Osteoblast (primary cell): ENCODE measurements at regions not wholly inside any gene's neighbourhood (a gene's known extent, or its start where the extent isn't known, plus 50 kb on each side); places are given as distances from the start of the nearest gene placed in this dataset.
"Not testable (repeated sequence)": the region's sequence is repeated elsewhere in the genome, so short reads cannot be mapped to it uniquely, and the experiment has no call there.

Experiments
- DNase-seq: peaks from one replicate; pipeline ENCODE4 v3.0.0; 2011; ENCODE audit warnings: low spot score, mixed read lengths; ENCODE audit not compliant: insufficient read length; ENCODE audit errors: missing footprints
- H2AFZ ChIP-seq: 2 replicates; pipeline ENCODE4 v1.6.0; 2011; ENCODE audit warnings: mild to moderate bottlenecking, low read length
- H3K27ac ChIP-seq: 2 replicates; pipeline ENCODE4 v1.5.1; 2011; ENCODE audit warnings: mild to moderate bottlenecking, low read depth, low read length, moderate library complexity
- H3K27me3 ChIP-seq: 2 replicates; pipeline ENCODE4 v1.6.0; 2012; ENCODE audit warnings: mild to moderate bottlenecking, control low read depth, inconsistent platforms, low read length, moderate library complexity; ENCODE audit not compliant: insufficient read depth
- H3K36me3 ChIP-seq: 2 replicates; pipeline ENCODE4 v1.5.1; 2011; ENCODE audit warnings: mild to moderate bottlenecking, low read length, control low read depth, moderate library complexity; ENCODE audit not compliant: insufficient read depth
- H3K4me1 ChIP-seq: 2 replicates; pipeline ENCODE4 v1.5.1; 2011; ENCODE audit warnings: mild to moderate bottlenecking, low read length, control low read depth, moderate library complexity; ENCODE audit not compliant: insufficient read depth
- H3K4me2 ChIP-seq: 2 replicates; pipeline ENCODE4 v1.6.0; 2011; ENCODE audit warnings: mild to moderate bottlenecking, low read length; ENCODE audit not compliant: insufficient read depth
- H3K4me3 ChIP-seq: fragments of 200-600 bp; sonication (generic); 3 replicates; pipeline ENCODE4 v1.5.1; 2012; ENCODE audit warnings: mild to moderate bottlenecking, low read length, inconsistent platforms; ENCODE audit not compliant: insufficient read depth
- H3K79me2 ChIP-seq: 2 replicates; pipeline ENCODE4 v1.6.0; 2012; ENCODE audit warnings: mild to moderate bottlenecking, low read length, control low read depth, inconsistent platforms; ENCODE audit not compliant: insufficient read depth
- H3K9me3 ChIP-seq: 2 replicates; pipeline ENCODE4 v1.5.1; 2011; ENCODE audit warnings: low read depth, low read length, control low read depth
- H4K20me1 ChIP-seq: 2 replicates; pipeline ENCODE4 v1.6.0; 2012; ENCODE audit warnings: mild to moderate bottlenecking, low read length, control low read depth; ENCODE audit not compliant: insufficient read depth
- TF ChIP-seq, protein P1 (sequence below): IDR thresholded peaks from 2 replicates; pipeline ENCODE4 v1.5.1; 2011; ENCODE audit warnings: mild to moderate bottlenecking, low read depth, low read length, moderate library complexity; ENCODE audit errors: extremely low read depth

DNA sequence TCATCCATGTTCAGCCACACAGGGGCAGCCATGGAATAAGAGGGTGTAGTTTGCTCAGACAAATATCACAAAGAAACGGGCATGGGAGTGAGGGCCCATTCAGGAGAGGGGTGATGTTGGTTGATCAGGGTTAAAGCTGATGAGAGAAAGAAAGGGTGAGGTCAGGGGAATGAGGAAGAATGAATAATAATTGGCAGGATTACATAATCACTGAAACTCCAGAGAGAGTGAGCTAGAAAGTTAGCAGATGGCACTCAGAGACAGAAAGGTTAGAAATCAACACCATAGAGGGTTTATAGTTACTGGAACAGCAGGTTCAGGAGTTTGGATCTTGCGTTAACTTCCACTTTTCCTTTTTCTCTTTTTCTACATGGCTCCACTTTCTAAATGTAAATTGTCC lies 113.9 kb downstream of the TAF11L14 start:
- TF ChIP-seq, protein P1, sequence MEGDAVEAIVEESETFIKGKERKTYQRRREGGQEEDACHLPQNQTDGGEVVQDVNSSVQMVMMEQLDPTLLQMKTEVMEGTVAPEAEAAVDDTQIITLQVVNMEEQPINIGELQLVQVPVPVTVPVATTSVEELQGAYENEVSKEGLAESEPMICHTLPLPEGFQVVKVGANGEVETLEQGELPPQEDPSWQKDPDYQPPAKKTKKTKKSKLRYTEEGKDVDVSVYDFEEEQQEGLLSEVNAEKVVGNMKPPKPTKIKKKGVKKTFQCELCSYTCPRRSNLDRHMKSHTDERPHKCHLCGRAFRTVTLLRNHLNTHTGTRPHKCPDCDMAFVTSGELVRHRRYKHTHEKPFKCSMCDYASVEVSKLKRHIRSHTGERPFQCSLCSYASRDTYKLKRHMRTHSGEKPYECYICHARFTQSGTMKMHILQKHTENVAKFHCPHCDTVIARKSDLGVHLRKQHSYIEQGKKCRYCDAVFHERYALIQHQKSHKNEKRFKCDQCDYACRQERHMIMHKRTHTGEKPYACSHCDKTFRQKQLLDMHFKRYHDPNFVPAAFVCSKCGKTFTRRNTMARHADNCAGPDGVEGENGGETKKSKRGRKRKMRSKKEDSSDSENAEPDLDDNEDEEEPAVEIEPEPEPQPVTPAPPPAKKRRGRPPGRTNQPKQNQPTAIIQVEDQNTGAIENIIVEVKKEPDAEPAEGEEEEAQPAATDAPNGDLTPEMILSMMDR = no peak
- no peak overlapping the region for H3K27ac ChIP-seq
- no peak overlapping the region for H2AFZ ChIP-seq
- H4K20me1 ChIP-seq = no peaks in the 10 kb centered on the region
- no peak overlapping the region for H3K4me2 ChIP-seq
- H3K79me2 ChIP-seq = no peaks in the 10 kb centered on the region
- DNase-seq = no peak
- H3K4me3 ChIP-seq = no peak overlapping the region
- no peaks in the 10 kb centered on the region for H3K9me3 ChIP-seq
- H3K27me3 ChIP-seq = no peaks in the 10 kb centered on the region
- peaks cover 4% of the 10 kb centered on the region for H3K4me1 ChIP-seq
- H3K36me3 ChIP-seq = no peaks in the 10 kb centered on the region

DNA sequence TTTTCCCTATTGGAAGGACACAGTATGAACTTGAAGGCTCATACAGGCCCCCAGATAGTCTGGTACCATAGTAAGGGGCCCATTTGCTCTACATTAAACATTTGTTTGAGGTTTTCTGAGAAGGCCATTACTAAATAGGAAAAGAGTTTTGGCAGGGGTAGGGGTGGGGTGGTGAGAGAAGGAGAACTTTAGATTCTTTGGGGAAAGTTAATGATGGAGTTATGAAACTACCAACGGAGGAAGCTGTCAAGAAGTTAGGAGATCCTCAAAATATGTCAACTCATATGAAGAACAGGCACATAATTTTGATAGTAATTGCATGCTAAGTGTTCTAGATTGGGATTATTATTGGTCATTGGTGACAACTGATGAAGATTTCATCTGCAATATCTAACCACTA lies 114.7 kb downstream of the TAF11L14 start:
- TF ChIP-seq, protein P1 = no peak
- no peaks in the 10 kb centered on the region for H3K9me3 ChIP-seq
- no peaks in the 10 kb centered on the region for H3K79me2 ChIP-seq
- H3K4me1 ChIP-seq = no peaks in the 10 kb centered on the region
- H4K20me1 ChIP-seq = no peaks in the 10 kb centered on the region
- H2AFZ ChIP-seq = no peak overlapping the region
- H3K36me3 ChIP-seq = no peaks in the 10 kb centered on the region
- no peak overlapping the region for H3K27ac ChIP-seq
- H3K4me3 ChIP-seq = no peak overlapping the region
- no peaks in the 10 kb centered on the region for H3K27me3 ChIP-seq
- no peak for DNase-seq
- no peak overlapping the region for H3K4me2 ChIP-seq

DNA sequence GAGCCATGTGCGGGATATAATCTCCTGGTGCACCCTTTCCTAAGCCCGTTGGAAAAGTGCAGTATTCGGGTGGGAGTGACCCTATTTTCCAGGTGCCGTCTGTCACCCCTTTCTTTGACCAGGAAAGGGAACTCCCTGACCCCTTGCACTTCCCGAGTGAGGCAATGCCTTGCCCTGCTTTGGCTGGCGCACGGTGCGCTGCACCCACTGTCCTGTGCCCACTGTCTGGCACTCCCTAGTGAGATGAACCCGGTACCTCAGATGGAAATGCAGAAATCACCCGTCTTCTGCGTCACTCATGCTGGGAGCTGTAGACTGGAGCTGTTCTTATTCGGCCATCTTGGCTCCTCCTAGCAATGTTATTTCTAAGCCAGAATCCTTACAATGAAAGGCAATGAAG lies 121.1 kb downstream of the TAF11L14 start:
- H3K27ac ChIP-seq, H3K36me3 ChIP-seq, H3K4me3 ChIP-seq, H2AFZ ChIP-seq, H3K4me2 ChIP-seq, H3K9me3 ChIP-seq, H4K20me1 ChIP-seq, H3K27me3 ChIP-seq, H3K4me1 ChIP-seq, H3K79me2 ChIP-seq, DNase-seq: not testable (repeated sequence)

DNA sequence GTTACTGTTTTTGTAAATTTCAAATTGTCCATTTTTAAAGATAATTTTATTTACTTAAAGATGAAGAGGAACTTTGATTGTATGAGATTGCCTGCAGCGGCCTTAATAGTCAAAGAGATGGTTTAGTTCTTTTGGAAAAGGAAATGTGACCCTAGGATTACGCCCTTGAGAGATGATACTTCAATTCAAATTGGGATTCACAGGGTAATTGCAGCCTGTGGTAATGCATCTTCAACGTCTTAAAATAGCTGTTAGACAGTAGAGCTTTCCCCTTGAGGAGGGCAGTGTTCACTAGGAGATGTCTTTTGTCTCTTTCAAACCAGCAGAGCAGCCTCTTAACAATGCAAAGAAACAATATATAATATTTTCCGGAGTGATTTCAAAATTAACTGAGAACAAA lies 127.1 kb downstream of the TAF11L14 start:
- Histone ChIP-seq H4K20me1 (no peaks in the 10 kb centered on the region), H3K4me2 (no peak overlapping the region), H3K4me1 (no peaks in the 10 kb centered on the region), H3K36me3 (no peaks in the 10 kb centered on the region), H3K79me2 (no peaks in the 10 kb centered on the region), H3K27me3 (no peaks in the 10 kb centered on the region), H3K27ac (no peak overlapping the region), H3K9me3 (no peaks in the 10 kb centered on the region), H3K4me3 (no peak overlapping the region), H2AFZ (no peak overlapping the region)
- TF ChIP-seq, protein P1 = no peak
- no peak for DNase-seq

DNA sequence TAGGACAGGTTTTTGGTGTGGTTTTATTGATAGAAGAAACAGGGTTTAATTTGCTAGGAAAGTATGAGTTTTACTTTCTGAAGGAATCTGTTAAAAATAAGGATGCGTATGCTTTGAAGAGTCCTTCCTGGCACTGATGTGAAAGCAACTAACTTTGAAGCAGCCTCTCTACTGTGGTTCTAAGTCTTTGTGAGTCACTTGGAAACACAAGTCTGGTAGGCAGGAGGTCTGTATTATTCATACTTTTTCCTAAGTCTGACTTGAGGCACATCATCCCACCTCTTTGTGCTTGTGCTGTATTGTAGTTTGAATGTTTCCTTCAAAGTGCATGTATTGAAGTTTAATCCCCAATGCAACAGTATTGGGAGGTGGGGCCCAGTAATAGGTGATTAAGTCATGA lies 129.0 kb downstream of the TAF11L14 start:
- H3K4me3 ChIP-seq = no peak overlapping the region
- TF ChIP-seq, protein P1 = no peak
- H3K79me2 ChIP-seq = no peaks in the 10 kb centered on the region
- peak; percentile 53 for DNase-seq
- no peaks in the 10 kb centered on the region for H3K9me3 ChIP-seq
- H2AFZ ChIP-seq = no peak overlapping the region
- H3K27ac ChIP-seq = no peak overlapping the region
- H4K20me1 ChIP-seq = no peaks in the 10 kb centered on the region
- H3K36me3 ChIP-seq = no peaks in the 10 kb centered on the region
- H3K4me1 ChIP-seq = no peaks in the 10 kb centered on the region
- no peak overlapping the region for H3K4me2 ChIP-seq
- no peaks in the 10 kb centered on the region for H3K27me3 ChIP-seq
